Caco-2 (cell line): ENCODE measurements at regions not wholly inside any gene's neighbourhood (a gene's known extent, or its start where the extent isn't known, plus 50 kb on each side); places are given as distances from the start of the nearest gene placed in this dataset.
A peak's percentile ranks its signal among the peaks of the same experiment; 100 is the strongest.

Experiments
- BruUV-seq: library from RNA; stranded (reverse); fragments of 400-500 nt; replicated peaks from 2 replicates; lab custom pipeline; 2021; lab: Mats Ljungman, UMichigan
- CTCF ChIA-PET: fragments of 300-600 bp; sonication (Branson Sonifier 250); formaldehyde crosslinking; loops from one replicate; lab custom pipeline; 2022; ENCODE audit warnings: antibody characterized with exemption; lab: Charles Lee
- POLR2A ChIA-PET: fragments of 300-600 bp; sonication (Branson Sonifier 250); formaldehyde crosslinking; loops from one replicate; lab custom pipeline; 2022; ENCODE audit warnings: antibody characterized with exemption; lab: Charles Lee
- DNase-seq, 2 experiments: peaks; one replicate each; pipeline versions ENCODE4 v3.0.0 to v3.0.0-alpha.2; 2020 to 2022
- H3K27me3 ChIP-seq: replicated peaks from 2 replicates; pipeline ENCODE4 v1.6.0; 2011; ENCODE audit warnings: low read length; ENCODE audit not compliant: control insufficient read depth, insufficient read depth
- H3K36me3 ChIP-seq: 2 replicates; pipeline ENCODE4 v1.5.1; 2011; ENCODE audit warnings: low read length; ENCODE audit not compliant: control insufficient read depth, insufficient read depth
- H3K4me1 ChIP-seq: fragments of 250-450 bp; sonication (Bioruptor Pico); 2 replicates; pipeline ENCODE4 v1.5.1; 2020; ENCODE audit warnings: mild to moderate bottlenecking
- H3K4me3 ChIP-seq: 2 replicates; pipeline ENCODE4 v1.5.1; 2011; ENCODE audit warnings: low read depth, mild to moderate bottlenecking, control low read depth, low read length
- H3K9me3 ChIP-seq: fragments of 250-450 bp; sonication (Bioruptor Pico); 2 replicates; pipeline ENCODE4 v1.5.1; 2020; ENCODE audit warnings: mild to moderate bottlenecking, moderate library complexity
- H3K27ac Mint-ChIP-seq: one replicate; pipeline ENCODE4 v1.8.0; 2022; ENCODE audit warnings: mixed read lengths; ENCODE audit not compliant: unreplicated experiment
- H3K27me3 Mint-ChIP-seq: one replicate; pipeline ENCODE4 v1.8.0; 2022; ENCODE audit warnings: mixed read lengths; ENCODE audit not compliant: insufficient read depth, unreplicated experiment
- H3K36me3 Mint-ChIP-seq: one replicate; pipeline ENCODE4 v1.8.0; 2022; ENCODE audit warnings: mild to moderate bottlenecking, mixed read lengths; ENCODE audit not compliant: insufficient read depth, unreplicated experiment
- H3K4me1 Mint-ChIP-seq: one replicate; pipeline ENCODE4 v1.8.0; 2022; ENCODE audit warnings: low read depth, mixed read lengths; ENCODE audit not compliant: unreplicated experiment
- H3K4me3 Mint-ChIP-seq: one replicate; pipeline ENCODE4 v1.8.0; 2022; ENCODE audit warnings: mild to moderate bottlenecking, moderate library complexity, mixed read lengths; ENCODE audit not compliant: unreplicated experiment
- H3K9me3 Mint-ChIP-seq: one replicate; pipeline ENCODE4 v1.8.0; 2022; ENCODE audit warnings: mixed read lengths; ENCODE audit not compliant: unreplicated experiment
- intact Hi-C: fragments of 100-400 bp; cut with micrococcal nuclease; formaldehyde crosslinking; loops from one replicate; pipeline ENCODE4 v1.10.0; 2022; ENCODE audit not compliant: unreplicated experiment
- TF ChIP-seq, protein P1 (sequence below), 2 experiments: fragments of 200-600 bp in 1 of 2; IDR thresholded peaks; 1 replicate in 1 of 2; 2 replicates in 1 of 2; pipeline versions ENCODE4 v1.5.1 to v1.8.0; 2011 to 2022; ENCODE audit warnings: antibody characterized with exemption in 1 of 2, control low read depth in 1 of 2, inconsistent platforms in 1 of 2, low read depth in 1 of 2, low read length in 1 of 2, mild to moderate bottlenecking in 1 of 2, moderate library complexity in 1 of 2; ENCODE audit not compliant: insufficient read depth in 1 of 2, severe bottlenecking in 1 of 2, unreplicated experiment in 1 of 2

DNA sequence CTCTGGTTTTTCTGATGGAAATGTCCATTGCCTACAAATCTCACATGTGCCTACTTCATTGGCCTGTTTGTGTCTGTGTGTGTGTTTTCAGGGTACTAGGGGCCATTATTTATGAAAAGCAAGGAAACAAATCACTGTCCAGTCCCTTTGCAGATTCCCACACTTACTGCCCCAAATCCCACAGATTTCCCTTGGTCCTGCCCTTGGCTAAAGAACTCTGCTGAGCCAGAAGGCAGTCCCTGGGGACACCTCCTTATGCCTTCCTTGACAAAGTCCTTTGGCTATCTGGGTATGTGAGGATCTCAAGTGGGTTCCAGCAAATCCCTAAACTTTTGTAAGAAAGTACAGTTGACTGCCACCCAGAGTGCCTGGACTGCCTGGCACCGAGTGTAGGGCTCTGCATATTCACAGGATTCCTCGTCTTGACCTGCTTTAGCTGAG lies 388.1 kb downstream of the BCAT1 start:
- Histone ChIP-seq H3K27me3 (no peaks in the 10 kb centered on the region), H3K36me3 (no peaks in the 10 kb centered on the region), H3K4me1 (peaks cover 41% of the 10 kb centered on the region; the same call in 1 of the 2 replicates), H3K9me3 (no peaks in the 10 kb centered on the region), H3K4me3 (peak overlapping the region; percentile 84)
- CTCF ChIA-PET = no interaction called here
- POLR2A ChIA-PET = interaction anchor here (0.7 kb wide), 1 partner anchor 48 kb away, joined by 13 read pairs; no protein-coding TSS in a partner anchor
- H3K4me3 Mint-ChIP-seq = peak overlapping the region; percentile 94
- H3K4me1 Mint-ChIP-seq = peaks cover 30% of the 10 kb centered on the region
- H3K27ac Mint-ChIP-seq = peak overlapping the region; percentile 73
- DNase-seq = peak in 1 of 2 experiments; percentile 20
- intact Hi-C loops = loop anchor here (2.0 to 10.0 kb wide), 2 partner anchors 62 to 546 kb away; no protein-coding TSS in a partner anchor
- BruUV-seq = no TSS peak
- H3K9me3 Mint-ChIP-seq = no peaks in the 10 kb centered on the region
- TF ChIP-seq, protein P1, sequence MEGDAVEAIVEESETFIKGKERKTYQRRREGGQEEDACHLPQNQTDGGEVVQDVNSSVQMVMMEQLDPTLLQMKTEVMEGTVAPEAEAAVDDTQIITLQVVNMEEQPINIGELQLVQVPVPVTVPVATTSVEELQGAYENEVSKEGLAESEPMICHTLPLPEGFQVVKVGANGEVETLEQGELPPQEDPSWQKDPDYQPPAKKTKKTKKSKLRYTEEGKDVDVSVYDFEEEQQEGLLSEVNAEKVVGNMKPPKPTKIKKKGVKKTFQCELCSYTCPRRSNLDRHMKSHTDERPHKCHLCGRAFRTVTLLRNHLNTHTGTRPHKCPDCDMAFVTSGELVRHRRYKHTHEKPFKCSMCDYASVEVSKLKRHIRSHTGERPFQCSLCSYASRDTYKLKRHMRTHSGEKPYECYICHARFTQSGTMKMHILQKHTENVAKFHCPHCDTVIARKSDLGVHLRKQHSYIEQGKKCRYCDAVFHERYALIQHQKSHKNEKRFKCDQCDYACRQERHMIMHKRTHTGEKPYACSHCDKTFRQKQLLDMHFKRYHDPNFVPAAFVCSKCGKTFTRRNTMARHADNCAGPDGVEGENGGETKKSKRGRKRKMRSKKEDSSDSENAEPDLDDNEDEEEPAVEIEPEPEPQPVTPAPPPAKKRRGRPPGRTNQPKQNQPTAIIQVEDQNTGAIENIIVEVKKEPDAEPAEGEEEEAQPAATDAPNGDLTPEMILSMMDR (IDR thresholded peaks at IDR 0.05; ENCODE audit: insufficient read depth in 1 of 2, low read depth in 1 of 2, low read length in 1 of 2, severe bottlenecking in 1 of 2, unreplicated experiment in 1 of 2) = no peak
- H3K27me3 Mint-ChIP-seq = no peaks in the 10 kb centered on the region
- H3K36me3 Mint-ChIP-seq = peaks cover 27% of the 10 kb centered on the region

DNA sequence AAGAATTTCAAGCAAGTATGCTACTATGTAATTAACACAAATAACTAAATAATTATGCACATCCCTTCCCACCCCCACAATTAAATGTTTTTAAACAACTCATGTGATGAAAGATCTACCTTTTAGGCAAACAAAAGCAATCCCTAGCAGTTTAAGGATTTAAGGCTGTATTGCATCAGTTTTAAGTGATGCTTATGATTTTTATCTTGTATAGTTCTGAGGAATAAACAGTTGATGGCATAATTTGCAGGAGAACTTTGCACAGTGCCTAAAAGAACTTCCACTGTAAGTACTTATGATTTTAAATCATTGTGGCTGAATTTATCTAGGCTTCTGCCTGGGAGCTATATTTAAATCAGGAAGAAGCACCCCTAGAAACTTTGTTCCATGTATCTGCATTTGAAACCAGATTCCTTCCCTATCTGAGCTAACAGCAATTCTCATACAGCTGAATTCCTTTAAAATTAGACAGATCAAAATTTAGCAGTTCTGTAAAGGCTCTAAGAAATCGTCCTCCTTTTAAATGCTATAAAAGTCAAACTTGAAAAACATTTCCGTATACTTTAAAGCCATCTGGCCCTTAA lies 388.6 kb downstream of the BCAT1 start:
- peak overlapping the region; percentile 94 for H3K4me3 Mint-ChIP-seq
- Histone ChIP-seq H3K36me3 (no peaks in the 10 kb centered on the region), H3K4me3 (no peak overlapping the region), H3K27me3 (no peaks in the 10 kb centered on the region), H3K4me1 (peaks cover 41% of the 10 kb centered on the region; the same call in 1 of the 2 replicates), H3K9me3 (no peaks in the 10 kb centered on the region)
- ChIA-PET CTCF (no interaction called here), POLR2A (no interaction called here)
- peaks cover 27% of the 10 kb centered on the region for H3K36me3 Mint-ChIP-seq
- no TSS peak for BruUV-seq
- H3K27me3 Mint-ChIP-seq = no peaks in the 10 kb centered on the region
- peak overlapping the region; percentile 73 for H3K27ac Mint-ChIP-seq
- no peaks in the 10 kb centered on the region for H3K9me3 Mint-ChIP-seq
- H3K4me1 Mint-ChIP-seq = peaks cover 30% of the 10 kb centered on the region
- intact Hi-C loops = loop anchor here (2.0 to 10.0 kb wide), 2 partner anchors 61 to 545 kb away; no protein-coding TSS in a partner anchor
- DNase-seq = no peak
- TF ChIP-seq, protein P1 (IDR thresholded peaks at IDR 0.05; ENCODE audit: insufficient read depth in 1 of 2, low read depth in 1 of 2, low read length in 1 of 2, severe bottlenecking in 1 of 2, unreplicated experiment in 1 of 2) = no peak

DNA sequence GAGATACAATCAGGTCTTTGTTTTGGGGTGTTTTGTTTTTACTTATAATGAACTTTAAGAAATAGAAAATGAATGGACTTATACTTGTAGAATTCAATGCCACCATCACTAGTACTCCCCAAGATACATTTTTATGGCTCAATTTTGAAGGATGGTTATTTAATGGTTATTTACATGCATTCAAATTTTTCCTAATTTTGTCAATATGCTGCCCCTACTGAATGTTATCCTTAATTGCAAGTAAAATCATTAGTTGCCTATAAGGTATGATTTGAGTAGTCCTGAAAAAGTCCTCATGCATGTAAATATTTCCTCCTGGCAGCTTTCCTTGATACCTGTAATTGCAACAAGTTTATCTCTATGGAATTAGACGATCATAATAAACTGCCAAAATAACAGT lies 391.2 kb downstream of the BCAT1 start:
- H3K27ac Mint-ChIP-seq = no peak overlapping the region
- peaks cover 17% of the 10 kb centered on the region for H3K4me1 Mint-ChIP-seq
- Histone ChIP-seq H3K9me3 (no peaks in the 10 kb centered on the region), H3K36me3 (no peaks in the 10 kb centered on the region), H3K4me1 (peaks cover 32% of the 10 kb centered on the region; the same call in 1 of the 2 replicates), H3K27me3 (no peaks in the 10 kb centered on the region), H3K4me3 (no peak overlapping the region)
- POLR2A ChIA-PET = no interaction called here
- no peak for DNase-seq
- H3K36me3 Mint-ChIP-seq = peaks cover 17% of the 10 kb centered on the region
- H3K9me3 Mint-ChIP-seq = no peaks in the 10 kb centered on the region
- TF ChIP-seq, protein P1 (IDR thresholded peaks at IDR 0.05; ENCODE audit: insufficient read depth in 1 of 2, low read depth in 1 of 2, low read length in 1 of 2, severe bottlenecking in 1 of 2, unreplicated experiment in 1 of 2) = no peak
- intact Hi-C loops = no loop called here
- H3K4me3 Mint-ChIP-seq = no peak overlapping the region
- H3K27me3 Mint-ChIP-seq = no peaks in the 10 kb centered on the region
- no TSS peak for BruUV-seq
- CTCF ChIA-PET = no interaction called here
